Kasumi-1 (cell line): ENCODE measurements at regions not wholly inside any gene's neighbourhood (a gene's known extent, or its start where the extent isn't known, plus 50 kb on each side); places are given as distances from the start of the nearest gene placed in this dataset.

Experiments used
- DNase-seq, 2 experiments: peaks; one replicate each; lab custom pipeline; 2025; lab: John Stamatoyannopoulos, UW

- DNase-seq = no peak
These were observed 57.5 kb upstream of the ARL15 start for GRCh38 chr5:54367844-54368243.

- no peak for DNase-seq
These were observed 56.3 kb upstream of the ARL15 start for GRCh38 chr5:54366707-54367106.

GRCh38 chr5:54363669-54364068, 53.3 kb upstream of the ARL15 start:
- DNase-seq = no peak

- DNase-seq = no peak
These were observed 52.7 kb upstream of the ARL15 start for GRCh38 chr5:54362992-54363625.

- no peak for DNase-seq
These were observed 52.1 kb upstream of the ARL15 start for GRCh38 chr5:54362434-54362833.

GRCh38 chr5:54361691-54362411, 51.5 kb upstream of the ARL15 start:
- no peak for DNase-seq

GRCh38 chr5:54360925-54361662, 50.7 kb upstream of the ARL15 start:
- no peak for DNase-seq
